Heart left ventricle (tissue), 13 donors: ENCODE measurements at regions not wholly inside any gene's neighbourhood (a gene's known extent, or its start where the extent isn't known, plus 50 kb on each side); places are given as distances from the start of the nearest gene placed in this dataset.

Experiments
- CTCF ChIP-seq, 12 donors: fragments of 200-600 bp; sonication (generic) in 4 of 12; IDR thresholded peaks; one replicate each; pipeline versions ENCODE4 v1.5.0 to v1.8.0; 2018 to 2022; ENCODE audit warnings: antibody characterized with exemption in 12 of 12, mild to moderate bottlenecking in 5 of 12
- POLR2A ChIP-seq, 2 donors: fragments of 450-650 bp; IDR thresholded peaks; one replicate each; pipeline ENCODE4 v1.6.1; 2017; ENCODE audit warnings: antibody characterized with exemption in 2 of 2, mild to moderate bottlenecking in 2 of 2, moderate library complexity in 2 of 2
- donor health status: ischemic (EF 13 %, LVEDD 7.1; RV severe dilation, severe dysfunction).
- donor health status: DM: no; HTN: yes; CAD: no.
- donor health status: DM: no; HTN: no; CAD: no.
- donor health status: ischemic (EF 25% LVEDD 6.9; RV normal size, moderate dysfunction).
- donor health status: ischemic (EF 25% LVEDD 5.7; RV mildly dilated, moderate dysfunction).
- donor health status: ischemic (EF 35%, LVEDD 5.7; RV mildly dilated, moderate dysfunction).
- donor health status: nonischemic (EF 11% LVEDD 7.7; RV severe dilation, severe dysfunction).
- donor health status: DM: yes; HTN: yes; CAD: no.
- donor health status: PGD.
- donor health status: ischemic (EF 29% LVEDD 5.4; RV normal size, mild dysfunction).
- donor health status: nonischemic (EF 23%, LVEDD 6.1; RV moderate dilation, normal function).

GRCh38 chrX:131441033-131441432 lies 102.8 kb upstream of the OR13H1 start:
- no peak for TF ChIP-seq CTCF (IDR thresholded peaks at IDR 0.05)
- no peak for TF ChIP-seq POLR2A (IDR thresholded peaks at IDR 0.05)
